GM19395 (cell line): ENCODE measurements at regions not wholly inside any gene's neighbourhood (a gene's known extent, or its start where the extent isn't known, plus 50 kb on each side); places are given as distances from the start of the nearest gene placed in this dataset.

Experiments used
- ATAC-seq: cut with Tn5 transposase; IDR thresholded peaks from one replicate; pipeline ENCODE4 v1.9.1; 2021; ENCODE audit warnings: mild to moderate bottlenecking, moderate library complexity; ENCODE audit not compliant: unreplicated experiment

DNA sequence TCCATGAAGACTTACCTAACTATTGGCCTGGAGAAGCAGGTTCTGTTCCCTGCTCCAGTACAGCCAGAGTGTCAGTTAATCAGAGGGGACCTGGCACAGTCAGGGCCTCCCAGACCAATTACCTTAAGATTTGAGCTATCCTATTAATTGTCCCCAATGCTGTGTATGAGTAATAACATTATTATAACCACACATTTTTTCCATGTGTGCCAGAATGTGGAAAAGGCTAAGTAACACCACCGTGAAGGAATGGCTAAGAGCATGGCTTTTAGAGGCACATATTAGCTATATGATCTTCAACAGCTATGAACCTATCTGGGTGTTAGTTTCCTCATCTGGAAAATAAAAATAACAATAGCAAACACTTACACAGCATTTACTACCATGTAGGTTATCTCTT, 111.1 kb upstream of the RAP1B start:
- no peak for ATAC-seq

- ATAC-seq = no peak
Observed at GRCh38 chr12:68501226-68501625, 109.5 kb upstream of the RAP1B start.

- ATAC-seq = no peak
Observed at GRCh38 chr12:68505970-68506369, 104.7 kb upstream of the RAP1B start.

- ATAC-seq = no peak
Observed at GRCh38 chr12:68506619-68507018, 104.1 kb upstream of the RAP1B start.

GRCh38 chr12:68507657-68508056, 103.0 kb upstream of the RAP1B start:
- ATAC-seq = no peak

DNA sequence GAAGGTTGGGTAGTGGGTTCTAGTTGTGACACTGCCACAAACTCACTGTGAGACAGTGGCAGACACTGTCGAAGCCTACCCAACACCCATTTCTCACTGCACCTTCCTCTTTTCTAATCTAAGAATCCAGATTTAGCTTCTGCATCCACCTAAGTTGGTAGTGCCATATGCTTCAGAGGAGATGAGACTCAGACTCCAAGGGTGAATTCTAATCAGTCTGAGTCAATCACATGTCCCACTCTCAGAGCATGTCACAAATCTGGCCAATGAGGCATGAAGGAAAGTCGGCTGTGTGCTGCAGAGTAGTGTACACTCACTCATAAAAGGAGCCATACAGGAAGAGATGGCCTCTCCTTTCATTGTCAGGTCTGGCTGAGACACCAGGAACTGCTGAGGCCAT, 102.1 kb upstream of the RAP1B start:
- no peak for ATAC-seq

- no peak for ATAC-seq
Observed at GRCh38 chr12:68509242-68509641, 101.5 kb upstream of the RAP1B start.

DNA sequence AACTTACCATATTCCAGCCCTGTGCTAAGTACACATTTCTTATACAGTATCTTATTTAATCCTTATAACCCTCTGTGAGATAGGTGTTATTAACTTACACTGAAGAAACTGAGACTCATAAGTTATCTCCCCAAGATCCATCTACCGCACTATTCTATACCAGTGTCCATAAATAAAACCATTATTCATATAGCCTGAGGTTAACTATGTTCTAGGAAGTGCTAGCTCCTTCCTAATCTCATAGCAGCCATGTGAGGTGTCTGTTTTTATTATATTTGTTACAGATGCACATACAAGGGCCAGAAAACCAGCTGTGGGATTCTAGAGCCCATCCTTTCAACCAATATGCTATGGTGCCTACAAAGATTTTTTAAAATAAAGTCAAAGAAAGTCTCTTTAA, 100.3 kb upstream of the RAP1B start:
- ATAC-seq = no peak

DNA sequence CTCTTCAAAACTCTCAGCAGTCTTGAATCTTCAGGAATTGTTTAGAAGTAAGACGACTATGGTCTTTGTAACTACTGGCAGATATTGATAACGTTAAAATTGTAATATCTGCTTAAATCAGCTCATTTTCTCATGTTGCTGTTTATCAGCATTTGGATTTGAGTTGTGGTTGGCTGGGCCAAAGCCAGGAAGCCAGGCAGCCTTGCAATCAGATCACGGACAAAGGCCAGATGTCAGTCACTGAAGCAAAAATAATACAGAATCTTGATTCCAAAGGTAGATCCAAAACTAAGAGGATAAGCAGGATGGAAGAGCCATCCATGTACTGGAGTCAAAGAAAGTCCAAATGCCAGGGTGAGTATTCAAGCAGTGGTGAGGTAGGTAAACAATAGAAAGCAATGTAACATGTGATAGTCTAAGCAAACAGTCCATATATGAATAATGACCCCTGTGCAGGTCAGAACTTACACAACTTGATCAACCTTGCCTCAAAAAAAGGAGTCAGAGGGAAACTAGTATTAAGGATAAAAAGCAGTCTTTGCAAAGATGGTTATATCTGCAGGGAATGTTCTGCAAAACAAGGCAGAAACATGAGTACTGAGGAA, 95.8 kb upstream of the RAP1B start:
- no peak for ATAC-seq

DNA sequence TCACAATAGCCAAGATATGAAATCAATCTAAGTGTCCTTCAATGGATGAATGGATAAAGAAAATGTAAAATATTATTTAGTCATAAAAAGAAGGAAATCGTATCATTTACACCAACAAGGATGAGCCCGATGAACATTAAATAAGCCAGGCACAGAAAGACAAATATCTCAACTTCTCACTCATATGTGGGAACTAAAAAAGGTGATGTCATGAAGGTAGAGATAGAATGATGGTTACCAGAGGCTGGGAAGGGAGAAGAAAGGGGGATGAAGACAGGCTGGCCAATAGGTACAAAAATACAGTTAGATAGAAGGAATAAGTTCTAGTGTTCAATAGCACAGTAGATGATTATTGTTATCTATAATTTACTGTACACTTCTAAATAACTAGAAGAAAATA, 94.9 kb upstream of the RAP1B start:
- ATAC-seq = no peak

- no peak for ATAC-seq
Observed at GRCh38 chr12:68521321-68521839, 89.3 kb upstream of the RAP1B start.

DNA sequence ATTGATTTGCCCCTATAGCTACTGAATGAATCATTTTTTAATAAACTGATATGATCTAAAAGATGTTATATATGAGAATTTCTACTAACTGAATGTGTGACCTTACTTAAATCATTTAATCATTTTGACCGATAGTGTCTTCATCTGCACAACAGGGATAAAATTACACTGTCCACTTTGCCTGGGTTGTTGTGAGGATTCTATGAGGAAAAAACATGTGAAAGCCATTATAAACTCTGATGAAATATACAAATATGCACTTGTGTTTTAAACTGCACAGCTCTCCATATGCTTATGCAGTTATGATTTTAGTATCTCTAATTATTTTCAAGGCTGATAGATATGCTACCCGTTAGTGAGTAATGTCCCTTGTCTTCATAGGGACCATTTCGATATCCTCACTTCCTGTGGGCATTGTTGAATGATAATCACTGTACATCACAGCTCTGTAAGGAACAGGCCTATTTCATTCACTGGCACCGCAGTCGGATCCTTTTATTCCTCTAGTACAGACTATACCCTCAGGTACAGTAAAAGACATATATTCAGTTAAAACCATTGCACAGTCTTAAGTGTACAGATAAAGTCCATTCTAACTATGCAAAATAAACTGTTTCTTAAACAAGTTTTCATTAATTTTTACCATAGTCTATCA, 88.7 kb upstream of the RAP1B start:
- ATAC-seq = no peak

- no peak for ATAC-seq
Observed at GRCh38 chr12:68529466-68529865, 81.2 kb upstream of the RAP1B start.

DNA sequence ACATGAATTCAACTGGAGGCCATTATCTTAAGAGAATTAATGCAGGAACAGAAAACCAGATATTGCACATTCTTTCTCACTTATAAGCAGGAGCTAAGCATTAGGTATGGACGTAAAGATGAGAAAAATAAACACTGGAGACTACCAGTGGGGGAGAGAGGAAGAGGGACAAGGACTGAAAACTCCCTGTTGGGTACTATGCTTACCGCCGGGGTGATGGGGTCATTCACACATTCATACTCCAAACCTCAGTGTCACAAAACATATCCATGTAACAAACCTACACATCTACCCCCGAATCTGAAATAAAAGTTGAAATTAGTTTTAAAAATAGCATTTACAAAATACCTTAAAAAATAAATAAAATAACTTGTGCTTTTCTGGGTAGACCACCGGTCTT, 80.8 kb upstream of the RAP1B start:
- no peak for ATAC-seq

DNA sequence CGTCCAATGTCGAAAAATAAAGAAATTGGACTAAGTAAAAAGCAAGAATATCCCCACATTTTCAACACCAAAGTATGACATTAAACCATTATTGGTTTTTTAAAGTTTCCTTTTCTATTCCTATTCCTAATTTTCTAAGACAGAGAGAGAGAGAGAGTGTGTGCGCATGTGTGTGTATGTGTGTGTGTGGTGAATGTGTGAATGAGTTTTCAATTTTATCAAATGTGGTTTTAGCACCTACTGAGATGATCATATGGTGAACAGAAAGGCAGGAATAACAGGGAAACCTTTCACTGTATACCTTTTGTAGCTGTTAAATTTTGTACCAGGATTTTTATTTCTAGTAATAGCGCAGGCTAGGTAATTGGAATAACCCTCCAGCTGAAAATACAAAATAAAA, 80.4 kb upstream of the RAP1B start:
- ATAC-seq = no peak

DNA sequence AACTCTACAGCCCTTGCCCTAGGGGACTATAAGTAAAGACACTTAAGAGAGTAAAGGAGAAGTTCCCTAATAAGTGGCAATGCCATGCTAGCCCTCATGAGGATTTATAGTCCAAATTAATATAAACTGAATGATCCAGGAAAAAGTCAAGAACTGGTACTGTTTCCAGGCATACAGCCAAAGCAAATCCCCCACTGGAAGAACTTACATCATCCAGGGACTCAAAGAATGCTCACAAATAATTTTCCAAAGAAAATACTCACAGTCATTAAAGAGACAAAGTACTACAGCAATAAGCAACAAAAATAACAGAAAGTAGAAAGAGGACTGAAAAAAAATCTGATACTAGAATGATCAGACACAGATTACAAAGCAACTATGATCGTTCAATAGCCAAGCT, 79.7 kb upstream of the RAP1B start:
- no peak for ATAC-seq

DNA sequence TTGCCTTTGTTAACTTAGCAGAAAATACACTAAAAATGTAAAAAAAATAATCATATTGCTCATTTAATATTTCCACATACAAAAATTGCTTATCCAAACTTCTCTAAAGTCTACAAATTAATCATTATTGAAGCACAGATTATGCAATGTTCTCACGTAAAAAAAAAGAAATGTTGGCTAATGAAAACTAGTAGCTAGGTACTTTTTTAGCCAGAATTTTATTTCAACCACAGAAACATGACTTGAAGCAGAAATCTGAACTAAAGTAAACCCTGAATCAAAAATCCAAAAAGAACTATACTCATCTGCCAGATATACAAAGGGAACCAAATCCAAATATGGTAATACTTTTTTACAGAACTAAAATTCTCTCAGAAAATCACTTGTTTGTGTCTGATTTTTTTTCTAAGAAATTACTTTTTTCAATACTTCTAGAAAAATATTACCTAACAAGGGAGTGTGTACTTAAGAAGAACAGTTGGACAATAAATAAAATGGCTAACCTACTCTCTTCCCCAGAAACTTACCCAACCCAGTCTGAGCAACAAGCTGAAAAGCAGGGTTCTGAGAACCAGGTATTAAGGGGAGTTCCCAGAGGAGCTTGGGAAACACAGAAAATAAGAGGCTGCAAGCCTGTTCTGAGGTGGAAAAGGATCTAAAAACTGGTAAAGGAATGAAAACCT, 78.4 kb upstream of the RAP1B start:
- ATAC-seq = no peak

GRCh38 chr12:68532887-68533248, 77.8 kb upstream of the RAP1B start:
- no peak for ATAC-seq

DNA sequence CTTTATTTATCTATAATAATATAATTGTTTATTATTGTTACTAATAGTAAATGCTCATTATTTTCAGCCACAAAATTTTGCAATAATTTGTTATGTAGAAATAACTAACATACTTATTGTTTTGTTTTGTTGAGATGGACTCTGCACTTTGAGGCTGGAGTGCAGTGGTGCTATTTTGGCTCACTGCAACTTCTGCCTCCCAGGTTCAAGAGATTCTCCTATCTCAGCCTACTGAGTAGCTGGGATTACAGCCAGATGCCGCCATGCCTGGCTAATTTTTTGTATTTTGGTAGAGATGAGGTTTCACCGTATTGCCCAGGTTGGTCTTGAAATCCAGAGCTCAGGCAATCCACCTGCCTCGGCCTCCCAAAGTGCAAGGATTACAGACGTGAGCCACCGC, 76.6 kb upstream of the RAP1B start:
- ATAC-seq = no peak

DNA sequence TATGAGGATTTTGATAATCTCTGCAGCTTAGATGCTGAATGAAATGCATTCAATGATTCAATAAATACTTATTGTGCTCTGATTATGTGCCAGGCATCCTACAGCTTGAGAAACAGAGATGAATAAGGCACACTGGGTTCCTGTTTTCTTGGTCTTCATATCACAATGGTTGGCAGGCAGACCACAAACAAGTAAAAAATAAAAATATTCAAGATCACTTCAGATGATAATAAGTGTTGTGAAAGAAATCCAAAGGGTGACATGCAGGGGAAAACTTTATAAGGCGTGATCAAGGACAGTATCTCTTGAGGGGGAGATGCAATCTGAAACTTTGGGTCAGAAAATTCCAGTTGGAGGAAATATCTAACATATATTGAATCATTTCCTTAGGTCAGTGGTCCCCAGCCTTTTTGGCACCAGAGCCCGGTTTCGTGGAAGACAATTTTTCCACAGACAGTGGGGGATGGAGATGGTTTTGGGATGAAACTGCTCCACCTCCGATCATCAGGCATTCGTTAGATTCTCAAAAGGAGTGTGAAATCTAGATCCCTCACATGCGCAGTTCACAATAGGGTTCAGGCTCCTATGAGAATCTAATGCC, 73.7 kb upstream of the RAP1B start:
- no peak for ATAC-seq

GRCh38 chr12:68537571-68537970, 73.1 kb upstream of the RAP1B start:
- ATAC-seq = no peak
